Neural progenitor cell (in vitro differentiated cells): ENCODE measurements at regions not wholly inside any gene's neighbourhood (a gene's known extent, or its start where the extent isn't known, plus 50 kb on each side); places are given as distances from the start of the nearest gene placed in this dataset.

Source experiments
- DNase-seq: peaks from one replicate; pipeline ENCODE4 v3.0.0-alpha.2; 2016; ENCODE audit warnings: low spot score
- H2AFZ ChIP-seq: fragments of 200-600 bp; sonication (generic); replicated peaks from 2 replicates; pipeline ENCODE4 v1.6.1; 2016; ENCODE audit warnings: antibody characterized with exemption
- H3F3A ChIP-seq: fragments of 200-600 bp; sonication (generic); 2 replicates; pipeline ENCODE4 v1.6.1; 2016; ENCODE audit warnings: antibody characterized with exemption, low read depth
- H3K27ac ChIP-seq: fragments of 200-600 bp; sonication (generic); 2 replicates; pipeline ENCODE4 v1.5.1; 2016; ENCODE audit warnings: mild to moderate bottlenecking
- H3K27me3 ChIP-seq: fragments of 200-600 bp; sonication (generic); 2 replicates; pipeline ENCODE4 v1.6.1; 2016; ENCODE audit warnings: mild to moderate bottlenecking, moderate library complexity
- H3K36me3 ChIP-seq: fragments of 200-600 bp; sonication (generic); 2 replicates; pipeline ENCODE4 v1.5.1; 2016
- H3K4me1 ChIP-seq: fragments of 200-600 bp; sonication (generic); 2 replicates; pipeline ENCODE4 v1.6.1; 2016; ENCODE audit warnings: mixed run types
- H3K4me2 ChIP-seq: fragments of 200-600 bp; sonication (generic); 2 replicates; pipeline ENCODE4 v1.6.1; 2016
- H3K4me3 ChIP-seq: fragments of 200-600 bp; sonication (generic); 2 replicates; pipeline ENCODE4 v1.5.1; 2016
- H3K79me2 ChIP-seq: fragments of 200-600 bp; sonication (generic); 2 replicates; pipeline ENCODE4 v1.6.1; 2016; ENCODE audit warnings: low read depth
- H3K9ac ChIP-seq: fragments of 200-600 bp; sonication (generic); 2 replicates; pipeline ENCODE4 v1.6.1; 2016
- H3K9me3 ChIP-seq: fragments of 200-600 bp; sonication (generic); 2 replicates; pipeline ENCODE4 v1.5.1; 2016; ENCODE audit warnings: low read depth
- H4K20me1 ChIP-seq: fragments of 200-600 bp; sonication (generic); 2 replicates; pipeline ENCODE4 v1.6.1; 2016; ENCODE audit warnings: low read depth
- H3K27ac Mint-ChIP-seq: 3 replicates; pipeline ENCODE4 v1.8.0; 2021; ENCODE audit warnings: mixed read lengths
- H3K27me3 Mint-ChIP-seq: 2 replicates; pipeline ENCODE4 v1.8.0; 2022; ENCODE audit warnings: low read depth, mild to moderate bottlenecking, inconsistent platforms, moderate library complexity, mixed read lengths; ENCODE audit not compliant: insufficient read depth
- H3K36me3 Mint-ChIP-seq: 3 replicates; pipeline ENCODE4 v1.8.0; 2021; ENCODE audit warnings: mixed read lengths
- H3K4me1 Mint-ChIP-seq: 3 replicates; pipeline ENCODE4 v1.8.0; 2021; ENCODE audit warnings: mixed read lengths
- H3K4me3 Mint-ChIP-seq: 3 replicates; pipeline ENCODE4 v1.8.0; 2021; ENCODE audit warnings: mild to moderate bottlenecking, moderate library complexity, mixed read lengths
- H3K9me3 Mint-ChIP-seq: 3 replicates; pipeline ENCODE4 v1.8.0; 2020; ENCODE audit warnings: mixed read lengths
- CTCF ChIP-seq: fragments of 200-600 bp; sonication (generic); IDR thresholded peaks from 2 replicates; pipeline ENCODE4 v1.5.1; 2017; ENCODE audit warnings: antibody characterized with exemption, mild to moderate bottlenecking
- EZH2 ChIP-seq: fragments of 200-600 bp; sonication (generic); IDR thresholded peaks from 2 replicates; pipeline ENCODE4 v1.6.1; 2017; ENCODE audit warnings: antibody characterized with exemption, mild to moderate bottlenecking, moderate library complexity
- EZH2phosphoT487 ChIP-seq: fragments of 200-600 bp; sonication (generic); IDR thresholded peaks from 2 replicates; pipeline ENCODE4 v1.6.1; 2017; ENCODE audit warnings: antibody characterized with exemption

DNA sequence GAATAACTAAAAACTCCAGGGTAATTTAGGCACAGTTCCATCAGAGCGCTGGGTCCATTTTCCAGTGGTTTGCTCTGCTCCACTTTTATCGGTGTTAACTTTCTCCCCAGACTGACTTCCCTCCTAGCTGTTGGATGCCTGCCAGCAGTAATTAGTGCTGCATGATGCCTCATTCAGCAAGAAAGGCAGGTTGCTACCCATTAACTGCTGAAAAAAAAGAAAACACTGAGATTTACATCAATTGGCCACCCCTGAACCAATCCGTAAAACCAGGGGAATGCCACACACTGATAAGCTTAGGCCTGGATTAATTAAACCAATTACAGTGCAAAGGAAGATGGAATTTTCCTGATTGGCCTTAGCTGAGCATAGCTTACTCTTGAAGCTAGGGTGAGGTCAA is 182.4 kb upstream of the CXXC4 start:
- H3K36me3 ChIP-seq, result no peaks in the 10 kb centered on the region
- DNase-seq, result peak; percentile 83
- no peak overlapping the region for H3K9ac ChIP-seq
- H3K27ac Mint-ChIP-seq, result no peak overlapping the region
- no peak overlapping the region for H3K27ac ChIP-seq
- no peaks in the 10 kb centered on the region for H3K36me3 Mint-ChIP-seq
- H3K9me3 ChIP-seq, result no peaks in the 10 kb centered on the region
- no peak overlapping the region for H3K4me3 ChIP-seq
- no peaks in the 10 kb centered on the region for H3K27me3 Mint-ChIP-seq
- peaks cover 25% of the 10 kb centered on the region for H3K27me3 ChIP-seq
- H2AFZ ChIP-seq, result no peak overlapping the region
- no peak overlapping the region for H3K4me3 Mint-ChIP-seq
- H3F3A ChIP-seq, result peaks cover 15% of the 10 kb centered on the region
- peak overlapping the region; percentile 42 for H3K4me2 ChIP-seq
- H3K9me3 Mint-ChIP-seq, result no peaks in the 10 kb centered on the region
- TF ChIP-seq EZH2phosphoT487, result peak; percentile 55
- no peak for TF ChIP-seq EZH2
- TF ChIP-seq CTCF, result no peak
- H3K4me1 ChIP-seq, result peaks cover 10% of the 10 kb centered on the region
- H4K20me1 ChIP-seq, result peaks cover 7% of the 10 kb centered on the region
- peaks cover 10% of the 10 kb centered on the region for H3K4me1 Mint-ChIP-seq
- no peaks in the 10 kb centered on the region for H3K79me2 ChIP-seq

- no peaks in the 10 kb centered on the region for H3K9me3 ChIP-seq
- H4K20me1 ChIP-seq, result peaks cover 6% of the 10 kb centered on the region
- no peak for TF ChIP-seq CTCF
- no peak for TF ChIP-seq EZH2phosphoT487
- TF ChIP-seq EZH2, result no peak
- DNase-seq, result no peak
- no peak overlapping the region for H3K9ac ChIP-seq
- H3K4me1 ChIP-seq, result no peaks in the 10 kb centered on the region
- H3K27me3 ChIP-seq, result peaks cover 15% of the 10 kb centered on the region
- Mint-ChIP-seq H3K4me1 (peaks cover 3% of the 10 kb centered on the region), H3K27ac (no peak overlapping the region), H3K27me3 (no peaks in the 10 kb centered on the region), H3K4me3 (no peak overlapping the region), H3K9me3 (peaks cover 3% of the 10 kb centered on the region), H3K36me3 (no peaks in the 10 kb centered on the region)
- H2AFZ ChIP-seq, result no peak overlapping the region
- H3K79me2 ChIP-seq, result no peaks in the 10 kb centered on the region
- H3F3A ChIP-seq, result peaks cover 6% of the 10 kb centered on the region
- H3K4me3 ChIP-seq, result no peak overlapping the region
- H3K27ac ChIP-seq, result no peak overlapping the region
- H3K36me3 ChIP-seq, result no peaks in the 10 kb centered on the region
- H3K4me2 ChIP-seq, result no peak overlapping the region
Observed at GRCh38 chr4:104682311-104682710, 187.6 kb upstream of the CXXC4 start.

- Histone ChIP-seq H3F3A (no peaks in the 10 kb centered on the region), H4K20me1 (no peaks in the 10 kb centered on the region), H3K9me3 (no peaks in the 10 kb centered on the region), H2AFZ (no peak overlapping the region), H3K4me2 (no peak overlapping the region), H3K4me1 (no peaks in the 10 kb centered on the region), H3K79me2 (no peaks in the 10 kb centered on the region), H3K9ac (no peak overlapping the region), H3K36me3 (no peaks in the 10 kb centered on the region), H3K27me3 (no peaks in the 10 kb centered on the region), H3K27ac (no peak overlapping the region), H3K4me3 (no peak overlapping the region)
- Mint-ChIP-seq H3K27me3 (no peaks in the 10 kb centered on the region), H3K27ac (no peak overlapping the region), H3K9me3 (peaks cover 3% of the 10 kb centered on the region), H3K36me3 (no peaks in the 10 kb centered on the region), H3K4me3 (no peak overlapping the region), H3K4me1 (no peaks in the 10 kb centered on the region)
- no peak for DNase-seq
- TF ChIP-seq CTCF, result peak; percentile 42
- no peak for TF ChIP-seq EZH2
- no peak for TF ChIP-seq EZH2phosphoT487
Observed at GRCh38 chr4:104693601-104694201, 199.0 kb upstream of the CXXC4 start.
